ENCODE measurements at regions not wholly inside any gene's neighbourhood (a gene's known extent, or its start where the extent isn't known, plus 50 kb on each side); places are given as distances from the start of the nearest gene placed in this dataset.

DNA sequence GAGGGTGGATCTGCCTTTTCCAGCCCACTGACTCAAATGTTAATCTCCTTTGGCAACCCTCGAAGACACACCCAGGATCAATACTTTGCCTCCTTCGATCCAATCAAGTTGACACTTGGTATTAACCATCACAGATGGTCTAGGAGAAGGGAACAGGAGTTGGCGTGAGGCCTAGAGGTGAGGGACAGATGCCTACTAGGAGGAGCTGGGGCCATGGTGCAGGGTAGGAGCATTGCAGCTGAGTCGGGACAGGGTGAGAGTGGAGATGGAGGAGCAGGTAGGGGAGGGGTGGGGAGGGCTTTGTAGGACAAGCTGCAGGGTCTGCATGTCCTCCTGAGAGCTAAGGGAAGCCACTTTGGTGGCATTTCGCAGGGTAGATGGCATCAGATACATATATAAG, 140.0 kb downstream of the VAPA start:
- H3K27ac ChIP-seq = no peak overlapping the region
- no peak overlapping the region for H3K4me3 ChIP-seq

GRCh38 chr18:10054366-10054765, 140.6 kb downstream of the VAPA start:
- H3K4me3 ChIP-seq = no peak overlapping the region
- no peak overlapping the region for H3K27ac ChIP-seq

- Histone ChIP-seq H3K27ac (peak overlapping the region in 3 of 21 experiments; percentile 6 to 88 (median 18)), H3K4me3 (no peak overlapping the region)
Observed at GRCh38 chr18:10055125-10055750, 141.4 kb downstream of the VAPA start.

- peak overlapping the region in 10 of 21 experiments; percentile 1 to 88 (median 76) for H3K27ac ChIP-seq
- H3K4me3 ChIP-seq = no peak overlapping the region
Observed at GRCh38 chr18:10056506-10056905, 142.7 kb downstream of the VAPA start.

DNA sequence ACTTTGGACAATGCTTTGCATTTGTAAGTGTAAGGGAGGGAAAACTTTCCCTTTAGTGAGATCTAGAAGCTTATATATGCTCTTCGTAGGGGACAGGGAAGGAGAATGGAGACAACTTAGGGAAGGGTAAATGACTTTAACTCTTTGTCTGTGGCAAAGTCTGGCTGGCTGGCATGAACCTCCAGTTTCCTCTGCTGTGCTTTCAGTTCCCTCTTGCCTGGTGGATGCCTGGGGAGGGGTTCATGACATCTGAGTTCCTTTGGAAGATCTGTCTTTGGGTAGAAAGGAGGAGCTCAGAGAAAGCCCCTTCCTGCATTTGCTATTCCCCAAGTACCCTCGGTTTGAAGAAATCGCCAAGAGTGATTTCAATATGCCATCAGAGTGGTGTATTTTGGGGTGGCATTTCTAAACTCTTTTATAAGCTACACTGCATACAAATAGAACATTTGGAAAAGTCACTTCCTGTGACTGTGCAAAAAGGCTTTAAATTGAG, 143.6 kb downstream of the VAPA start:
- Histone ChIP-seq H3K4me3 (no peak overlapping the region), H3K27ac (peak overlapping the region in 17 of 21 experiments; percentile 20 to 88 (median 64))

DNA sequence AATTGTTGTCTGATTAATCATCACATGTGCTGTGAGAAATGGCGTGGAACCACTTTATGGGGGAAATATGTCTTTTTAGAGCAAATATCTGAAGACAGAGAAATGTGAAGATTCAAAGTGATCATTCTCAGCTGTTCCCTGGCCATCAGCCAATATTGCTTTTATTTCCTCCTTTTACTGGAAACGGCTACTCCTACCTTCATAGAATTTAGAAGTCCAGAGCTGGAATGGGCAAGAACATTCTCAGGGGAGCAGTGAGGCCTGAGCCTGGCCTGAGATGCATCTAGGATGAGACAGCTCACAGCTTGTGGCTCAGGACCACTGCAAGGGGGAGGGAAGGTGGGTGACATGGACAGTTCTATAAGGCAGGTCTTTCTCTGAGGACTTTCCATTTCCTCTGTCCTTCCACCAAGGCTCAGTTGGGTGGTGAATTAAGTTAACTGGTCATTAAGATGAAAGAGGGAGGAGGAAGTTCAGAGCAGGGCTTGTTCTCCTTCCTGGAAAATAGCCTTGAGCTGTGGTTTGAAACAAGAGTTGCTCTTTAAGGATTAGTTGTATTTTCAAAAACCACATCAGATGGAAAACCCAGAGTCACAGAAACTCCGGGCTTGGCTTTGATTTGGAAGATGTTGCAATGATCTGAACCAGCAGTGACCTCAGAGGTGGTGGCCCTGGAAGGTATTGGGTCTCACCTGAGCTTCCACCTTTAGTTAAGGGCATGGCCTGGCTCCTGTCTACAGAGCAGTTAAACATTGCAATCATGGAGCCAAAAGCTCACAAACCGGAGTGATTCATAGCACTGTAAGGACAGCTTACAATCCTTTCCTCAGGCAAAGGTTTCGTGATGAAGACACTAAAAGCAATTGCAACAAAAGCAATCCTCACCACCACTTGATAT, 144.3 kb downstream of the VAPA start:
- Histone ChIP-seq H3K4me3 (no peak overlapping the region), H3K27ac (peak overlapping the region in 17 of 21 experiments; percentile 48 to 88 (median 67))

- no peak overlapping the region for H3K4me3 ChIP-seq
- H3K27ac ChIP-seq = peak overlapping the region in 18 of 21 experiments; percentile 16 to 88 (median 64)
Observed at GRCh38 chr18:10059610-10060468, 146.0 kb downstream of the VAPA start.

GRCh38 chr18:10060469-10060782, 146.6 kb downstream of the VAPA start:
- H3K27ac ChIP-seq = peak overlapping the region in 15 of 21 experiments; percentile 10 to 88 (median 54)
- no peak overlapping the region for H3K4me3 ChIP-seq

GRCh38 chr18:10060841-10061240, 147.0 kb downstream of the VAPA start:
- H3K4me3 ChIP-seq = no peak overlapping the region
- peak overlapping the region in 15 of 21 experiments; percentile 10 to 88 (median 53) for H3K27ac ChIP-seq

DNA sequence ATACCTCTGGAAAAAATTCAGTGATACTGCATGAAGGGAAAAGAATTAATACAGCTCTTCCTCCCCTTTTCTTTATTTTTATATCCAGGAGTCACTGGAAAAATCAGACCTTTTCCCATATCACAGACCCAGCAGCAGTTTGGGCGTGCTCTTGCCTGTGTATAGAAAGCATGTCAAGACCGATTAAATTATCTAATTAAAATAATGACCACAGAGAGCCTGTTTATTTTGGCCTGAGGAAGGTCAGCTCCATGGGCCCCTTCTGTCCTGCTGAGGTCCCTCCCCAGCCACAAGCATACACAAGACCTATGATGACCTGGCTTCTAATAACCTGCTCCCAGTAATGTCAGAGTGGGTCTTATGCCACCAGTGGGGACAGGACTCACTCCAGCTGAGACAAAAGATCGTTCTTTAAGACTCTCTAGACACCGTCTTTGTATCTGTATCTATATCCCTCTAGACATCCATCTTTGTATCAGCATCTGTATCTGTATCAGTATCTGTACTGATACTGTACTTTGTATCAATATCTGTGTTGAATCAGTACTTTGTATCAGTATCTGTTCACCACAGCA, 147.8 kb downstream of the VAPA start:
- peak overlapping the region in 4 of 21 experiments; percentile 79 to 88 (median 84) for H3K27ac ChIP-seq
- H3K4me3 ChIP-seq = no peak overlapping the region

DNA sequence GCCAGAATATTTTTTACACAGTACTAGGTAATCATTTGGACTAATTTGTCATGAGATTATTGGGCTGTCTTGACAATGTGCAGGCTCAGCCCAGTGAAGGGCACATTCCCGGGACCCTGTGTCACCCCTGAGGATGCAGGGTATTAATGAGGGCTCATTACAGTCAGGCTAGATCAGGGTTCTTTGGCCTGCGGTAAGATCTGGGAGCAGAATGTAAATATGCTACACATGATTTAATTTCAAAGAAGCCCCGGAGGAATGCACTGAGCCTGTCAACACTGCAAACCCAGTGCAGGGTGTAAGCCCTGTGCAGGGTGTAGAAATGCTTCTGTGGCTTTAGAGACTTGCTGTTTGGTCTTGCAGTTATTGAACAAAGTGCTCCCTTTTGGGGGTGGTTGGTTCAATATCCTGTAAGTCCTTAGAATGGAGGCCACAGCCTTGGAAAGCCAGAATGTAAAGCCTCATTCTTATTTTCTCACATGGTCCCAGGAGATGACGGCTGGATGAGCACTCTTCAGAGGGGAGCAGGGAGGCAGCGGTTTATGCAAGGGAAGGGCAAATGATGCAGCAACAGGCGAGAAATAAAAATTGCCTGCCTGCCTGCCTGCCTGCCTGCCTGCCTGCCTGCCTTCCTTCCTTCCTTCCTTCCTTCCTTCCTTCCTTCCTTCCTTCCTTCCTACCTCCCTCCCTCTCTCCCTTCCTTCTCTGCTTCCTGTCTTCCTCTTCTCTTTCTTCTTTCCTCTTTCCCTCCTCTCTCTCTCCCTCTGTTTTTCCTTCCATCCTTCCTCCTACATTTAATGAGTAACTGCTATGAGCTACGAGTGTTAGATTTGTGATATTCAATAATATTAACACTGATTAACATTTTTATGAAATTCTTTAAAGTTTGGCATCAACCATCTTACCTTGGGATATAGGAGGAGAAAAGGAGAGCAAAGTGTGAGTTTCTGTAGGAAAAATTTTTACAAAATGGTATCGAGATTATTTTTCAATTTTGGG, 148.8 kb downstream of the VAPA start:
- Histone ChIP-seq H3K27ac (peak overlapping the region in 2 of 21 experiments; percentile 31 to 88), H3K4me3 (no peak overlapping the region)

DNA sequence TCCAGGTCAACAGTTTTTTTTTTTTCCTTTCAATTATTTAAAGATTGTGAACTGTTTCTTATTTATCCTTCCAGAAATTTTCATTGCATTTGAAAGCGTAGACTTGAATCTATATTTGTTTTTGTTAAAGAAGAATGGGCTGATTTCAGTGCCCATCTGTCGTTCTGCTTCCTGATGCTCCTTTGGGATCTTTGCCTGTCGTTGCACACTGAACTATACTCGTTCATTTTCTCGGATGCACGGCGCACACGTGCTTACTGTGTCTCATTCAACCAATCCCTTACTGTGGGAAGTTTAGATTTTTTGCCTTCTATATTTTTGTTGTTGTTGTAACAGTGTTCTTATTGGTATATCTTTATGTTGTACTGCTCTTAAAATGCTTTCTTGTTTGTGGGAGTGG, 149.7 kb downstream of the VAPA start:
- Histone ChIP-seq H3K4me3 (no peak overlapping the region), H3K27ac (no peak overlapping the region)

DNA sequence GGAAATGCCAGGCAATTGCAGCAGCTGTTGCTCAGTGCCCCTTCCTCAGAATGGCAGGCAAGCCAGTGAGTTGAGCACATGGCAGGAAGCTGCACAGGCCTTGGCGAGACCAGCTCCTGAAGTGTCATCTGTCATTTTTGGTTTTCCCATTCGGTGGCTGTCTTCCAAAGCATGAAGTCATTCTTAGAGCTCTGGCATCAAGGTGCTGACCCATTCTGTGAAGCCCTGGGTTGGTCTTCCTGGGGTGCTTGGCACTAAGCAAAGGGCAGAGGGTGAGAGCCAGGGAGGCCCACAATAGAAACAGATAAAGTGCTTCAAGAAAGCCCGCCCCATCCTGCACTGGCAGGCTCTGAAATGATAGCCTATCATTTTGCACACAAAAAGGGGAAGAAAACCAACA, 150.5 kb downstream of the VAPA start:
- H3K27ac ChIP-seq = no peak overlapping the region

GRCh38 chr18:10065296-10065695, 151.5 kb downstream of the VAPA start:
- no peak overlapping the region for H3K4me3 ChIP-seq
- H3K27ac ChIP-seq = no peak overlapping the region

More for the DNA sequence above, 150.5 kb downstream of the VAPA start:
- no peak overlapping the region for H3K4me3 ChIP-seq

DNA sequence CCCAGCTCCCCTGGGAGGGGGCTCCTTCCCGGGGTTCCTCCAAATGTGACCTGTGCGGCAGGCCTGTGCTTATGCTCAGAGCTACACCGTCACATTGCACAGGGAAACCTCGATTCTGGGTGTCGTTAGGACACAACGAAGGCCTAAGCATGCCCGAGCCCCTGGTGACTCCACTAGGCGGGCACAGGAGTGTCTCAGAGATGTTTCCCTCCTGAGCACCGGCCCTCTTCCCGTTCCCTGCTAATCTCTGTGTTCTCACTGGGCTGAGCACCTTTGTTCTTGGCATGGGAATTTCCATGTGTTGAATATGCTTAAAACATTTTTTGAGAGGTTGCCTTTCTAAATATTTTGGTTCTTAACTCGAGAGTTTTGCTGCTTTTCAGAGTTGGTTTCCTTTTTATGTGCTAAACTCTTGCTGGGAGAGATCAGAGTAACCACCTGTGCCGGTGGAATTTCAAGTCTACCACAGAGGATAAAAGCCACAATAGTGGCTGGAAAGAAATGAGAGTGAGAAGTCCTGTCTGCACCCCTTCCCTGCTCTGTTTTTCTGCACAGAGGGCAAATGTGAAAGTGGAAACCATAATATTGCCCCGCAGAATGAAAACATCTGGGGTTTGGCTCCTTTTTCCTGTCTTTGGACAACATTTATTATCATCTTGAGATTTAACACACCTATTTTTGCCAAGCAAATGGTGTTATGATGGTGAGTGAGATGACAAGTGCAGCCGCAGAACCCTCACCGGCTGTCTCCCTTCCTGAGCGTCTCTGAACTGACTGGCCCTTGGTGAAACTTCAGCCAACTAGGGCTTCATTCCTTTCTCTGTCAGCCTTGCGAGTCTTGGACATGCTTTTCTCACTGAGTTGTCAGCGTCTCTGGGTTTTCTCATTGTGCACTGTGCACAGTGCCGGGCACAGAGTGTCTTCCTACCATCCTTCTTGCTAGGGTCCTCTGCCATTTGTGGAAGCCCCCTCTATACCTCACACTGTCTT, 154.1 kb downstream of the VAPA start:
- no peak overlapping the region for H3K27ac ChIP-seq
- no peak overlapping the region for H3K4me3 ChIP-seq

DNA sequence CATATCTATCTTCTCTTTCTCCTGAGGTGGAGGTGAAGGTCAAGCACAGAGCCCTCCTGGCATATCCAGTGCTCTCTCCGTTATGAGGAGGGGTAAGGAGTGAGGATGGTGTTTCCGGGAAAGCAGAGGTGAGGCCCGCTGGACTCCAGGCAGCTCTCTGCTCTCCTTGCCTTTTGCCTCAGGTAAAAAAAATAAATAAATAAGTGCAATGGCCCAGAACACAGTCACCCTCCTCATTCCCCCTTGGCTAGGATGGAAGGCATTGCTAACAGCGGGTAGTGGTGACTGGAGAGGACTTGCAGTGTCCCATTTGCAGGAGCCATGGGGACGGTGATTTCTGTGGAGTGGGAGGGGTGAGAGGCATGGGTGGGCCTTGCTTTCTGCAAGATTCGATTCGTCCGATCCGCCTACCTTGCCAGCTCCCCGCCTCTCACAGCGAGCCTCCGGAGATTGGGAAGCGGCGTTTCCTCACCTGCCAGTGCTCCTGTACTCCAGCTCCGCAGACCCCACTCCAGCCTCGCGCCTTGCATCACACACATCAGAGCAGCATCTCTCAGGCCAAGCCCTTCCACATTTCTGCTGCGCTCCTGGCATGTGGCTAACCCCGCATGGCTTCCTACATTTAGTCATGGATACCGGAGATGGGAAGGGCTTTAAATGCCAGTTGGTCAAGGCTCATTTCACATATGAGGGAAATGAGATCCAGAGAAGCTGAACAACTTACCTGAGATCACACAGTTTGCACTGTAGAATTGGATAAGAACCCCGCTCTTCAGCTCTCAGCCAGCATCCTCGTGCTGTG, 155.2 kb downstream of the VAPA start:
- no peak overlapping the region for H3K27ac ChIP-seq
- H3K4me3 ChIP-seq = no peak overlapping the region
